BLaER1 (cell line): ENCODE measurements at regions not wholly inside any gene's neighbourhood (a gene's known extent, or its start where the extent isn't known, plus 50 kb on each side); places are given as distances from the start of the nearest gene placed in this dataset.
"Not testable (repeated sequence)": the region's sequence is repeated elsewhere in the genome, so short reads cannot be mapped to it uniquely, and the experiment has no call there.

Experiments used
- H3K27ac ChIP-seq: shearing (Covaris generic); formaldehyde crosslinking; 2 replicates; pipeline ENCODE4 v1.8.1; 2022
- H3K27me3 ChIP-seq: shearing (Covaris generic); formaldehyde crosslinking; 2 replicates; pipeline ENCODE4 v1.8.1; 2022
- H3K36me3 ChIP-seq: shearing (Covaris generic); formaldehyde crosslinking; 2 replicates; pipeline ENCODE4 v1.8.1; 2022
- H3K4me1 ChIP-seq: shearing (Covaris generic); formaldehyde crosslinking; 2 replicates; pipeline ENCODE4 v1.8.1; 2022
- H3K4me2 ChIP-seq: shearing (Covaris generic); formaldehyde crosslinking; 2 replicates; pipeline ENCODE4 v1.8.1; 2022
- H3K4me3 ChIP-seq: shearing (Covaris generic); formaldehyde crosslinking; 2 replicates; pipeline ENCODE4 v1.8.1; 2022
- H3K9ac ChIP-seq: shearing (Covaris generic); formaldehyde crosslinking; 2 replicates; pipeline ENCODE4 v1.8.1; 2022
- H3K9me3 ChIP-seq: shearing (Covaris generic); formaldehyde crosslinking; 2 replicates; pipeline ENCODE4 v1.8.1; 2022
- H4K20me1 ChIP-seq: shearing (Covaris generic); formaldehyde crosslinking; 2 replicates; pipeline ENCODE4 v1.8.1; 2022
- Cebpa-rat ChIP-seq: shearing (Covaris generic); IDR thresholded peaks from 2 replicates; pipeline ENCODE4 v1.8.1; 2022

- Histone ChIP-seq H3K36me3 (peaks cover 70% of the 10 kb centered on the region), H3K27ac (no peak overlapping the region), H3K27me3 (no peaks in the 10 kb centered on the region), H3K9me3 (peaks cover 8% of the 10 kb centered on the region; the same call in 1 of the 2 replicates), H3K4me1 (peaks cover 5% of the 10 kb centered on the region; the same call in 1 of the 2 replicates), H3K9ac (no peak overlapping the region), H3K4me3 (no peak overlapping the region), H4K20me1 (peaks cover 17% of the 10 kb centered on the region; the same call in 1 of the 2 replicates), H3K4me2 (no peak overlapping the region)
- no peak for TF ChIP-seq Cebpa-rat
Measured at GRCh38 chr6:144510859-144511258, 225.7 kb downstream of the UTRN start.

- Histone ChIP-seq H4K20me1 (no peaks in the 10 kb centered on the region), H3K9ac (no peak overlapping the region), H3K4me3 (no peak overlapping the region), H3K4me2 (no peak overlapping the region), H3K27ac (no peak overlapping the region), H3K36me3 (peaks cover 77% of the 10 kb centered on the region), H3K4me1 (no peaks in the 10 kb centered on the region), H3K9me3 (no peaks in the 10 kb centered on the region), H3K27me3 (no peaks in the 10 kb centered on the region)
- no peak for TF ChIP-seq Cebpa-rat
Measured at GRCh38 chr6:144515761-144516160, 230.6 kb downstream of the UTRN start.

- H3K4me2 ChIP-seq: no peak overlapping the region
- peaks cover 80% of the 10 kb centered on the region for H3K36me3 ChIP-seq
- no peaks in the 10 kb centered on the region for H3K9me3 ChIP-seq
- H3K27me3 ChIP-seq: no peaks in the 10 kb centered on the region
- H3K4me1 ChIP-seq: no peaks in the 10 kb centered on the region
- no peak overlapping the region for H3K9ac ChIP-seq
- H3K27ac ChIP-seq: no peak overlapping the region
- H4K20me1 ChIP-seq: no peaks in the 10 kb centered on the region
- H3K4me3 ChIP-seq: no peak overlapping the region
- TF ChIP-seq Cebpa-rat: no peak
Measured at GRCh38 chr6:144519426-144519825, 234.3 kb downstream of the UTRN start.

- no peak for TF ChIP-seq Cebpa-rat
- Histone ChIP-seq H3K4me1 (peaks cover 16% of the 10 kb centered on the region), H3K9ac (no peak overlapping the region), H3K4me2 (peak overlapping the region; percentile 64), H4K20me1 (peaks cover 21% of the 10 kb centered on the region), H3K27me3 (no peaks in the 10 kb centered on the region), H3K4me3 (no peak overlapping the region), H3K36me3 (peaks cover 91% of the 10 kb centered on the region), H3K9me3 (no peaks in the 10 kb centered on the region), H3K27ac (peak overlapping the region; percentile 37; the same call in 1 of the 2 replicates)
Measured at GRCh38 chr6:144528743-144529425, 243.7 kb downstream of the UTRN start.

GRCh38 chr6:144530118-144530517 is 245.0 kb downstream of the UTRN start:
- no peak overlapping the region for H3K4me2 ChIP-seq
- H3K9ac ChIP-seq: no peak overlapping the region
- no peaks in the 10 kb centered on the region for H3K9me3 ChIP-seq
- no peak overlapping the region for H3K27ac ChIP-seq
- H3K36me3 ChIP-seq: peaks cover 93% of the 10 kb centered on the region
- H4K20me1 ChIP-seq: peaks cover 21% of the 10 kb centered on the region
- no peak for TF ChIP-seq Cebpa-rat
- H3K27me3 ChIP-seq: no peaks in the 10 kb centered on the region
- peaks cover 16% of the 10 kb centered on the region for H3K4me1 ChIP-seq
- no peak overlapping the region for H3K4me3 ChIP-seq

GRCh38 chr6:144532238-144532637 is 247.1 kb downstream of the UTRN start:
- not testable (repeated sequence) for H3K4me2 ChIP-seq, H3K27me3 ChIP-seq, H3K9me3 ChIP-seq, H3K9ac ChIP-seq, H3K4me3 ChIP-seq, H3K27ac ChIP-seq
- Histone ChIP-seq H3K4me1 (peaks cover 16% of the 10 kb centered on the region), H4K20me1 (peaks cover 21% of the 10 kb centered on the region), H3K36me3 (peaks cover 78% of the 10 kb centered on the region)

- Histone ChIP-seq H3K4me3 (no peak overlapping the region), H3K36me3 (peaks cover 67% of the 10 kb centered on the region), H3K9ac (no peak overlapping the region), H3K27ac (no peak overlapping the region), H3K4me2 (no peak overlapping the region), H3K27me3 (no peaks in the 10 kb centered on the region), H3K4me1 (peaks cover under 1% of the 10 kb centered on the region; the same call in 1 of the 2 replicates), H4K20me1 (peaks cover 6% of the 10 kb centered on the region), H3K9me3 (no peaks in the 10 kb centered on the region)
- TF ChIP-seq Cebpa-rat: no peak
Measured at GRCh38 chr6:144534180-144534579, 249.0 kb downstream of the UTRN start.

GRCh38 chr6:144535630-144536029 is 250.5 kb downstream of the UTRN start:
- H3K4me3 ChIP-seq: no peak overlapping the region
- H4K20me1 ChIP-seq: no peaks in the 10 kb centered on the region
- no peaks in the 10 kb centered on the region for H3K27me3 ChIP-seq
- no peak overlapping the region for H3K4me2 ChIP-seq
- no peaks in the 10 kb centered on the region for H3K4me1 ChIP-seq
- H3K36me3 ChIP-seq: peaks cover 70% of the 10 kb centered on the region
- H3K9ac ChIP-seq: no peak overlapping the region
- TF ChIP-seq Cebpa-rat: no peak
- H3K9me3 ChIP-seq: no peaks in the 10 kb centered on the region
- H3K27ac ChIP-seq: no peak overlapping the region

- no peak for TF ChIP-seq Cebpa-rat
- no peak overlapping the region for H3K27ac ChIP-seq
- no peak overlapping the region for H3K9ac ChIP-seq
Measured at GRCh38 chr6:144536079-144536478, 250.9 kb downstream of the UTRN start.

GRCh38 chr6:144543006-144543871 is 258.1 kb downstream of the UTRN start:
- H4K20me1 ChIP-seq: no peaks in the 10 kb centered on the region
- TF ChIP-seq Cebpa-rat: no peak
- H3K27me3 ChIP-seq: no peaks in the 10 kb centered on the region
- no peaks in the 10 kb centered on the region for H3K4me1 ChIP-seq
- H3K9ac ChIP-seq: no peak overlapping the region
- no peak overlapping the region for H3K4me3 ChIP-seq
- no peaks in the 10 kb centered on the region for H3K9me3 ChIP-seq
- H3K36me3 ChIP-seq: peaks cover 82% of the 10 kb centered on the region
- H3K27ac ChIP-seq: no peak overlapping the region
- H3K4me2 ChIP-seq: no peak overlapping the region

More at GRCh38 chr6:144536079-144536478, 250.9 kb downstream of the UTRN start:
- Histone ChIP-seq H4K20me1 (no peaks in the 10 kb centered on the region), H3K4me2 (no peak overlapping the region), H3K9me3 (no peaks in the 10 kb centered on the region), H3K36me3 (peaks cover 70% of the 10 kb centered on the region), H3K4me3 (no peak overlapping the region), H3K27me3 (no peaks in the 10 kb centered on the region), H3K4me1 (no peaks in the 10 kb centered on the region)
